ENCODE measurements at regions not wholly inside any gene's neighbourhood (a gene's known extent, or its start where the extent isn't known, plus 50 kb on each side); places are given as distances from the start of the nearest gene placed in this dataset.

DNA sequence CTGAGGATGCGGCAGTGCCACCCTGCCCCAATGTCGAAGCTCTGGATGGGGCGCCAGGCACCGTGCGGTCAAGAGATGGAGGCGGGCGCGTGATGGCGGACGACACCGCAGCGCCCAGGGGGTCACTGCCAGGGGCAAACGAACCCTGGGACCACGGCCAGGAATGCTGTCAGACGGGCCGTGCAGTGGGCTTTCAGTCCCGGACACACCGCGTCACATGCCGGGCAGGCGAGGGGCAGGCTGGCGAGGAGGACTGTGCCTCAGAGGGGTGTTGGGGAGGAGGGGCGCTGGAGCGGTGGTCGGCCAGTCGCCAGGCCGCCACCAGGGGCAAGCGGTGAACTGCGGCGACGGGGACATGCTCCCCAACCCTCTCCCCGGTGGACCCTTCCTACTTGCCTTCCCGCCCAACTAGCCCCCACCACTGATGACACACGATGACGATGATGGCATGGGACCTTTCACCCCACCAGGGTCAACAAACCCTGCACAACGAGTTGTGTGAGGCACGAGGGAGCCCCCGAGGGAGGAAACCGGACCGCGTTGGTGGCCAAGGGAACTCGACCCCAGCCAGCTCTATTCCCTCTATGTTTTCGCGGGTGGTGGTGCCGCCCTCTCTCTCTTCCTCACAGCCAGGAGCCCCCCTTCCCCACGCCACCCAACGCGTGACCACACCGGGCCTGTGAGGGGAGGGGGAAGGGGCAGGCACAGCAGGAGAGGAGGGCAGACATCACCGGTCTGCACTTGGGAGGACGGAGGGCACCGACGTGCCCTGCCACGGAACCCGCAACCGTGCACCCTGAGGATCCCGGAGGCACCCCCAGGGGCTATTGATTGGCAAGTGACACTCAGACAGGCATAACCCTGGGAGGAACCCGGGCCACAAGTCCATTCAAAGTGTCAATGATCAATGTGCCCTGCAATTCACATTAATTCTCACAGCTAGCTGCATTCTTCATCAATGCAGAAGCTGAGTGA lies 1960.9 kb upstream of the DEFB115 start:
- TF ChIP-seq, protein P1, sequence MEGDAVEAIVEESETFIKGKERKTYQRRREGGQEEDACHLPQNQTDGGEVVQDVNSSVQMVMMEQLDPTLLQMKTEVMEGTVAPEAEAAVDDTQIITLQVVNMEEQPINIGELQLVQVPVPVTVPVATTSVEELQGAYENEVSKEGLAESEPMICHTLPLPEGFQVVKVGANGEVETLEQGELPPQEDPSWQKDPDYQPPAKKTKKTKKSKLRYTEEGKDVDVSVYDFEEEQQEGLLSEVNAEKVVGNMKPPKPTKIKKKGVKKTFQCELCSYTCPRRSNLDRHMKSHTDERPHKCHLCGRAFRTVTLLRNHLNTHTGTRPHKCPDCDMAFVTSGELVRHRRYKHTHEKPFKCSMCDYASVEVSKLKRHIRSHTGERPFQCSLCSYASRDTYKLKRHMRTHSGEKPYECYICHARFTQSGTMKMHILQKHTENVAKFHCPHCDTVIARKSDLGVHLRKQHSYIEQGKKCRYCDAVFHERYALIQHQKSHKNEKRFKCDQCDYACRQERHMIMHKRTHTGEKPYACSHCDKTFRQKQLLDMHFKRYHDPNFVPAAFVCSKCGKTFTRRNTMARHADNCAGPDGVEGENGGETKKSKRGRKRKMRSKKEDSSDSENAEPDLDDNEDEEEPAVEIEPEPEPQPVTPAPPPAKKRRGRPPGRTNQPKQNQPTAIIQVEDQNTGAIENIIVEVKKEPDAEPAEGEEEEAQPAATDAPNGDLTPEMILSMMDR (IDR thresholded peaks at IDR 0.05; ENCODE audit: low read depth, low read length) = no peak
- H3K4me3 ChIP-seq (ENCODE audit: low read depth, low read length) = no peak overlapping the region

DNA sequence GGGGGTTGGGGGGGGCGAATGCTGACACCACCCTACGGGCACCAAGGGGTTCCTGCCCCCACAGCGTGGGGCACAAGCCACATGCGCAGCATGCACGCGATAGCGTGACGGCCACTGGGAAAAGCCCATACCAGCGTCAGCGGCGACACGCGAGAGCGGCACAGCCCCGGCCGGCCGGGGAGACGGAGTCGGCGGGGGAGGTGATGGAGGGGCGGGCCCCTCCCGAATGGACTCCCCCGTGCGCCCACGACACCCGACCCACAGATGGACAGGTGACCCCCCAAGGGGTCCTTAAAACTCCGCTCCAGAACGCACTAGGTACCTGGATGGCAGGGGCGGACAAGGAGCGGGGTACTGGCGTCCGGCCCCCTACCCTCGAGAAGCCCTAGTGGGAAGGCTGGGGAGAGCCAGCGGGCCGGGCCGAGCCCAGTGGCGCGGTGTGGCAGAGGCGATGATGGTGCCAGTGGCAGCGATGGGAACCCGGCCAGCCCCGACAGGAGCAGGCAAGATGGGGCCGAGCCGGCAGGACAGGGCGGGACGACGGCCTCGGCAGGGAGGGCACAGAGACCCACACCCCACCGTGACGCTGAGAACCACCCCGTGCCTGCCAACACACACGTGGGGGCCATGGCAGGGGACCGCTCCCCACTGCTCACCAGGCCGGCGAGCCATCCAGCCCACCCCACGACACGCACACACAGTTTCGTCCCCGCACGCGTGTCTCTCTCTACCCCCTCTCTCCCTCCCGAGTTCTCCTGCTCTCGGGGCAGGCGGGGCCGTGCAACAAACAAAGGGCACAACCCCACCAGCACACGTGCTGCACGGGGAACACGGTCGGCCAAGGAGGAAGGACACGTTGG lies 1959.8 kb upstream of the DEFB115 start:
- TF ChIP-seq, protein P1 (IDR thresholded peaks at IDR 0.05; ENCODE audit: low read depth, low read length) = no peak
- H3K4me3 ChIP-seq (ENCODE audit: low read depth, low read length) = no peak overlapping the region

- no peak overlapping the region for H3K4me3 ChIP-seq (ENCODE audit: low read depth, low read length)
- TF ChIP-seq, protein P1 (IDR thresholded peaks at IDR 0.05; ENCODE audit: low read depth, low read length) = no peak
Measured at GRCh38 chr20:29298271-29298590, 1959.2 kb upstream of the DEFB115 start.

DNA sequence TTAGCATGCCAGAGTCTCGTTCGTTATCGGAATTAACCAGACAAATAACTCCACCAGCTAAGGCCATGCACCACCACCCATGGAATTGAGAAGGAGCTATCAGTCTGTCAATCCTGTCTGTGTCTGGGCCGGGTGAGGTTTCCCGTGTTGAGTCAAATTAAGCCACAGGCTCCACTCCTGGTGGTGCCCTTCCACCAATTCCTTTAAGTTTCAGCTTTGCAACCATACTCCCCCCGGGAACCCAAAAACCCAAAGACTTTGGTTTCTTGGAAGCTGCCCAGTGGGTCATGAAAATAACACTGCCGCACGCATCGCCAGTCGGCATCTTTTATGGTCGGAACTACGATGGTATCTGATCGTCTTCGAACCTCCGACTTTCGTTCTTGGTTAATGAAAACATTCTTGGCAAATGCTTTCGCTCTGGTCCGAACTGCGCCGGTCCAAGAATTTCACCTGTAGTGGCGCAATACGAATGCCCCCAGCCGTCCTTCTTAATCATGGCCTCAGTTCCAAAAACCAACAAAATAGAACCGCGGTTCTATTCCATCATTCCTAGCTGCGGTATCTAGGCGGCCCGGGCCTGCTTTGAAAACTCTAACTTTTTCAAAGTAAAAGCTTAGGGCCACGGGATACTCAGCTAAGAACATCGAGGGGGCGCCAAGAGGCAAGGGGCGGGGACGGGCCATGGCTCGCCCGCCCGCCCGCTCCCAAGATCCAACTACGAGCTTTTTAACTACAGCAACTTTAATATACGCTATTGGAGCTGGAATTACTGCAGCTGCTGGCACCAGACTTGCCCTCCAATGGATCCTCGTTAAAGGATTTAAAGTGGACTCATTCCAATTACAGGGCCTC lies 1958.5 kb upstream of the DEFB115 start:
- H3K4me3 ChIP-seq (ENCODE audit: low read depth, low read length) = no peak overlapping the region
- TF ChIP-seq, protein P1 (IDR thresholded peaks at IDR 0.05; ENCODE audit: low read depth, low read length) = no peak

DNA sequence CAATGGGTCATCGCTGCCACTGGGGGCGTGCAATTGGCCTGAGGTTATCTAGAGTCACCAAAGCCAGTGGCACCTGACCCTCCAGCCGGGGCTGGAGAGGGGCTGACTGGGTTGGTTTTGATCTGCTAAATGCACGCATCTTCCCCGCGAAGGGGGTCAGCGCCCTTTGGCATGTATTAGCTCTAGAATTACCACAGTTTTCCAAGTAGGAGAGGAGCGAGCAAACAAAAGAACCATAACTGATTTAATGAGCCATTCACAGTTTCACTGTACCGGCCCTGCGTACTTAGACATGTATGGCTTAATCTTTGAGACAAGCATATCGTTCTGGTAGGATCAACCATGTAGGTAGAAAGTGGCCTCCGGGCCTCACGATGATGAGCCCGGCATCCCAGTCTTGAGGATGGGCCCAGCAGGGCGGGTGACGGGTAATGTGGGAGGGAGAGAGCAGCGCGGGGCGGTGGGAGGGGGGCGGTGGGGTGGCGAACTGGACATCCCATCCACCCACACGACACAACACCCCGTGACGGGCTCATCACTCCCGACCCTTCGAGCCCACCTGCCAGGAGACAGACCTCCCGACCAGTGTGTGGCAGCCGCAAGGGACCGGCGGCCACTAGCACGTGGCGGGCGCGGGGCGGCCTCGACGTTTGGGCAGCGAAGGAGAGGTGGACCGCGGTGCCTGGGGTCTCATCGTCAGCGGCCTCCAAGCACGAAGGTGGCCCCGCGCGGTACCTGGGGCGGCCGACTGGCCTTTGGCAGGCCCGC lies 1957.5 kb upstream of the DEFB115 start:
- H3K4me3 ChIP-seq (ENCODE audit: low read depth, low read length) = no peak overlapping the region
- TF ChIP-seq, protein P1 (IDR thresholded peaks at IDR 0.05; ENCODE audit: low read depth, low read length) = no peak
